Left ventricle myocardium inferior (tissue), 1 donor: ENCODE measurements at regions not wholly inside any gene's neighbourhood (a gene's known extent, or its start where the extent isn't known, plus 50 kb on each side); places are given as distances from the start of the nearest gene placed in this dataset.
"Not testable (repeated sequence)": the region's sequence is repeated elsewhere in the genome, so short reads cannot be mapped to it uniquely, and the experiment has no call there.

ENCODE experiments used
- DNase-seq: peaks from one replicate; pipeline ENCODE4 v3.0.0-alpha.2; 2020
- H3K27ac ChIP-seq: fragments of 200-600 bp; replicated peaks from 2 replicates; pipeline ENCODE4 v1.8.0; 2021
- H3K27me3 ChIP-seq: fragments of 200-600 bp; 2 replicates; pipeline ENCODE4 v1.8.0; 2021; ENCODE audit warnings: low read depth
- H3K36me3 ChIP-seq: fragments of 200-600 bp; 2 replicates; pipeline ENCODE4 v1.8.0; 2021
- H3K4me1 ChIP-seq: fragments of 200-600 bp; 2 replicates; pipeline ENCODE4 v1.8.0; 2021
- H3K4me3 ChIP-seq: fragments of 200-600 bp; 2 replicates; pipeline ENCODE4 v1.8.0; 2021; ENCODE audit warnings: mild to moderate bottlenecking, moderate library complexity
- H3K9me3 ChIP-seq: fragments of 200-600 bp; replicated peaks from 2 replicates; pipeline ENCODE4 v1.8.0; 2021
- intact Hi-C: fragments of 100-400 bp; cut with micrococcal nuclease; formaldehyde crosslinking; loops from one replicate; pipeline ENCODE4 v1.11.0; 2022
- TF ChIP-seq, protein P1 (sequence below): fragments of 200-600 bp; IDR thresholded peaks from 2 replicates; pipeline ENCODE4 v1.8.0; 2021; ENCODE audit warnings: antibody characterized with exemption, mild to moderate bottlenecking, borderline replicate concordance
- donor health status: DM: no; HTN: yes; CAD: no; lungs with severe emphysema.

DNA sequence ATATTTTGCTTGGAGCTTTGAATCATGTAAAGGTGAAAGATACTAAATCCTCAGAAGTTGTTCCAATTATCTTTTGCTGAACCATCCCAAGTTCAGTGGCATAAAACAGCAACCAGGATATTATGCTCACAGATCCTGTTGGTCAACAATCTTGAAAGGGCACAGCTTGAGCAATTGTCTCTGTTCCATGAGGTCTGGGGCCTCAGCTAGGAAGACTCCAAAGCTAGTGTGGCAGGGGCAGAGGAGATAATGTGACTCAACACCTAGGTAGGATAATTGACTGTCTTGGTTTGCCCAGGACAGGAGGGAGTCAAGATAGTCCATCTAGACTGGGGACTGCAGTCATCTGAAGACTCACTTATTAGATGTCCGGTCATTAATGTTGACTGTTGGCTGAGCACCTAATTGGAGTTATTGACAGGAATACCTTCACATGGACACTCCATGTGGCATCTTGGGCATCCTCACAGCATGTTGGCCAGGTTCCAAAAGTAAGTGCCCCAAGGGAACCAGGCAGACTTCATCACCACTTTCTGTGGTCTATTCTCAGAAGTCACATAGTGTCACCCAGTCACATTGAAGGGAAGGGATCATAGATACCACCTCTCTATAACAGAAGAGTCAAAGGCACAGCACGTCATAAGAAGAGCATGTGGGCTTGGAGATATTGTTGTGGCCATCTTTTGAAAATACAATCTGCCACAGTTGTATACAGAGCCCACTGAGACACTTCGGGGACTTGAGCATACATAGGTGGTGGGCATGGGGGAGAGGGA lies 88.4 kb upstream of the GPBP1 start:
- peaks cover 24% of the 10 kb centered on the region for H3K27me3 ChIP-seq

DNA sequence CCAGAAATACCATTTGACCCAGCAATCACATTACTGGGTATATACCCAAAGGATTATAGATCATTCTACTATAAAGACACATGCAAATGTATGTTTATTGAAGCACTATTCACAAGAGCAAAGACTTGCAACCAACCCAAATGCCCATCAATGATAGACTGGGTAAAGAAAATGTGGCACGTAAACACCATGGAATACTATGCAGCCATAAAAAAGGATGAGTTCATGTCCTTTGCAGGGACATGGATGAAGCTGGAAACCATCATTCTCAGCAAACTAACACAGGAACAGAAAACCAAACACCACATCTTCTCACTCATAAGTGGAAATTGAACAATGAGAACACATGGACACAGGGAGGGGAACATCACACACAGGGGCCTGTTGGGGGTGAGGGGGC lies 85.9 kb upstream of the GPBP1 start:
- H3K9me3 ChIP-seq, H3K4me1 ChIP-seq, intact Hi-C loops, H3K27ac ChIP-seq, H3K4me3 ChIP-seq, DNase-seq, H3K36me3 ChIP-seq: not testable (repeated sequence)
- peaks cover 24% of the 10 kb centered on the region for H3K27me3 ChIP-seq

More for the DNA sequence above, 88.4 kb upstream of the GPBP1 start:
- Histone ChIP-seq H3K4me1 (no peaks in the 10 kb centered on the region), H3K4me3 (no peak overlapping the region), H3K27ac (no peak overlapping the region), H3K9me3 (no peaks in the 10 kb centered on the region), H3K36me3 (no peaks in the 10 kb centered on the region)
- DNase-seq, result no peak
- intact Hi-C loops, result no loop called here
- TF ChIP-seq, protein P1, sequence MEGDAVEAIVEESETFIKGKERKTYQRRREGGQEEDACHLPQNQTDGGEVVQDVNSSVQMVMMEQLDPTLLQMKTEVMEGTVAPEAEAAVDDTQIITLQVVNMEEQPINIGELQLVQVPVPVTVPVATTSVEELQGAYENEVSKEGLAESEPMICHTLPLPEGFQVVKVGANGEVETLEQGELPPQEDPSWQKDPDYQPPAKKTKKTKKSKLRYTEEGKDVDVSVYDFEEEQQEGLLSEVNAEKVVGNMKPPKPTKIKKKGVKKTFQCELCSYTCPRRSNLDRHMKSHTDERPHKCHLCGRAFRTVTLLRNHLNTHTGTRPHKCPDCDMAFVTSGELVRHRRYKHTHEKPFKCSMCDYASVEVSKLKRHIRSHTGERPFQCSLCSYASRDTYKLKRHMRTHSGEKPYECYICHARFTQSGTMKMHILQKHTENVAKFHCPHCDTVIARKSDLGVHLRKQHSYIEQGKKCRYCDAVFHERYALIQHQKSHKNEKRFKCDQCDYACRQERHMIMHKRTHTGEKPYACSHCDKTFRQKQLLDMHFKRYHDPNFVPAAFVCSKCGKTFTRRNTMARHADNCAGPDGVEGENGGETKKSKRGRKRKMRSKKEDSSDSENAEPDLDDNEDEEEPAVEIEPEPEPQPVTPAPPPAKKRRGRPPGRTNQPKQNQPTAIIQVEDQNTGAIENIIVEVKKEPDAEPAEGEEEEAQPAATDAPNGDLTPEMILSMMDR, result no peak

DNA sequence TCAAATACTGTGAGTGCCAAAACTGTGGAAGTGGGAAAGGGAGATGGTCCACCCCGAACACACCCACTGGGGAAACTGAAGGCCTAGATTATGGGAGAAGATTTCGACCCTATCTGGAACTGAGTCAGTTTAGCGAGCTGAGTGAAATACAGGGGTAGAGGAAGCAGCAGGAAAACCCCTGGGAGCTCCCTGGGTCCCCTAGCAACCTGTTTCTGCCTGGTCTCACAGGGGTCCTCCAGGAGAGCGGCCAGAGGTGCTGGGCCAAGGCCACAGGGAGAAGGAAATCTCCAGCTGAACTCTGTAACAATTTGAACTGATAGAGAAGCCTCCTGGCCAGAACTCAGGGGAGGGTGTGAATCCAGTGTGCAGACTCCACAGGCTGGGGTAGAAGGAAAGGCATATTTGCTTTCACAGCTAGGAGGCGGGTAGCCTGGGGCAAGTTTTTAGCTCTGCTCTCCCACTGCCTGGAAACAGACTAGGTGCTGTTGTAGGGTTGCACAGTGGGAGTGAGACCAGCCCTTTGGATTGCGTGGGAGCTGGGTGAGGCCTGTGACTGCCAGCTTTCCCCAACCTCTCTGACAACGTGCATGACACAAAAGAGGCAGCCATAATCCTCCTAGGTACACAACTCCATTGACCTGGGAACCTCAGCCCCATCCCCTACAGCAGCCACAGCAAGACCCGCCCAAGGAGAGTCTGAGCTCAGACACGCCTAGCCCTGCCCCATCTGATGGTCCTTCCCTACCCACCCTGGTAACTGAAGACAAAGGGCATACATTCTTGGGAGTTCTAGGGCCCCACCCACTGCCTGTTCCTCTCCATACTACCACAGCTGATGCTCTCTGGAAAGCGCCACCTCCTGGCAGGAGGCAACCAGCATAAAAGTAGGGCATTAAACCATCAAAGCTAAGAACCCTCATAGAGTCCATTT lies 78.8 kb upstream of the GPBP1 start:
- Histone ChIP-seq H3K27ac (no peak overlapping the region), H3K9me3 (peaks cover 32% of the 10 kb centered on the region), H3K4me1 (no peaks in the 10 kb centered on the region), H3K36me3 (no peaks in the 10 kb centered on the region), H3K4me3 (no peak overlapping the region), H3K27me3 (peaks cover 9% of the 10 kb centered on the region)
- no peak for DNase-seq
- intact Hi-C loops, result no loop called here
- TF ChIP-seq, protein P1, result peak; percentile 22

DNA sequence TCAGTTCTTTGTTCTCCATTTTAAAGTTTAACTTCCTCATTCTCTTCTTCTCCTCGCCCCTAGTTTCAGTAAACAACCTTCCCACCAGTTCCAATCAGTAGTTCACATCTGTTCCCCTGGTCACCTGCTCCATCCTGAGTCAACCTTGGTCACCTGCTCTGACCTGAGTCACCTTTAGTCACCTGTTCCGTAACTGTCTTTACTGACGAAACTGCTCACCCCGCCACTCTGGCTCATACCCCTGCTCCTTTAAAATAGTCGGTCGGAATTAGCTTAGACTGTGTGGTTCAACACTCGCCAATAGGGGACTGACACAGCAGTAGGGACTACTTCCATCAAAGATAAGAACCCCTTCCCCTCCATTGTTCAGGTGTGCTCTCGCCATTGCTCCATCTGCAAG lies 76.3 kb upstream of the GPBP1 start:
- Histone ChIP-seq H3K4me1 (no peaks in the 10 kb centered on the region), H3K9me3 (peaks cover 42% of the 10 kb centered on the region), H3K27ac (no peak overlapping the region), H3K27me3 (peaks cover 3% of the 10 kb centered on the region), H3K4me3 (no peak overlapping the region), H3K36me3 (no peaks in the 10 kb centered on the region)
- intact Hi-C loops, result no loop called here
- DNase-seq, result no peak
- TF ChIP-seq, protein P1, result no peak

DNA sequence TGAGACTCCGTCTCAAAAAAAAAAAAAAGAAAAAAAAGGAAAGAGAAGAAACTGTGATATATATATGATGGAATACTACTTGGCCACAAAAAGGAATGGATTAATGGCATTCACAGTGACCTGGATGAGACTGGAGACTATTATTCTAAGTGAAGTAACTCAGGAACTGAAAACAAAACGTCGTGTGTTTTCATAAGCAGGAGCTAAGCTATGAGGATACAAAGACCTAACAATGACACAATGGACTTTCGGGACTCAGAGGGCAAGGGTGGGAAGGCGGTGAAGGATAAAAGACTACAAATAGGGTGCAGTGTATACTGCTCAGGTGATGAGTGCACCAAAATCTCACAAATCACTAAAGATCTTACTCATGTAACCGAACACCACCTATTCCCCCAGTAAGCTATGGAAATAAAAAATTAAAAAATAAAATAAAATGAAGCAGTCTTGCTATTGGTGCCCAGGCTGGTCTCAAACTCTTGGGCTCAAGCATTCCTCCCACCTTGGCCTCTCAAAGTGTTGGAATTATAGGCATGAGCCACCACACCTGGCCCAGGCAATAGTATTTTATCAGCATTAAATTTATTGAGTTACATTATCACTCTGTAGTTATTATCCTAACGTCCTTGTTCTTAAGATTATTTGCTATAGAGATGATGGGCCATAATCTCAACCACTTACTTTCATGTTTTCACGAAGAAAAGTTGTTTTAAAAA lies 71.5 kb upstream of the GPBP1 start:
- no peaks in the 10 kb centered on the region for H3K4me1 ChIP-seq
- no peak overlapping the region for H3K27ac ChIP-seq
- H3K27me3 ChIP-seq, result no peaks in the 10 kb centered on the region
- no peaks in the 10 kb centered on the region for H3K36me3 ChIP-seq
- TF ChIP-seq, protein P1, result no peak
- no peak for DNase-seq
- intact Hi-C loops, result no loop called here
- H3K4me3 ChIP-seq, result no peak overlapping the region
- peaks cover 26% of the 10 kb centered on the region for H3K9me3 ChIP-seq
